ENCODE measurements at regions not wholly inside any gene's neighbourhood (a gene's known extent, or its start where the extent isn't known, plus 50 kb on each side); places are given as distances from the start of the nearest gene placed in this dataset.

DNA sequence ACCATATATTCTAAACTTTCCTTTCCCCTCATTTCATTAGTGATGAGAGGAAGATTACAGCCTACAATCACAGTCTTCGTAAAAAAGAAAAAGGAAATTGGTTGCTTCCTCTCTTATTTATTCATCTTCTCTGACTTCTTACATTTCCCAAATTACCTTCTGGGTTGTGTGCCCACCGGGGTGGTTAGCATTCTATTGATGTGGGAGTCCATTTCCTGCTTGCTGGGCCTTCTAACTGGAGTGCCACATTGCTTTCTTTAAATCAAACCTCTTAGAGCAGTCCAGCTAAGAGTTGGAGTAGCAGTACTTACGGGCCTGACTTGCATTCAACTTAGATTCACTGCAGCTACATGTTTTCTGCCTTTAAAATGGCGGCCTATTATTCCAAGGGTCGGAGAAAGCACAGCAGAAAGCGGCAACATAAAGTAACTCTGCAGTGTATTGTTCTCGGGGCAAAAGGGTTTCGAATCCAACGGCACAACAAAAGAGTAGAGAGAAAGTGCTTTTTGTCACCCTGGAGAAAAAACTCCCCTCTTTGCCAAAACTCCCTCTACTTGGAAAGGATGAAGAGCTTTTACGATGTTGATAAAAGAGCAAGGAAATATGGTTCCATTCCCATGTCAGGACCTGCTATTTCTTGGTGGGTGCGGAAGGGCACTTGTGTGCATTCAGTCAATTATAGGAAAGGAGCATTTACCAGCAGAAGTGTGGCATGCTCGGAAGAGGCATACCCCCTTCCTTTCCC, 110.6 kb upstream of the DLX2 start:
- ChIA-PET POLR2A (no interaction called here), CTCF (interaction anchor here (0.7 kb wide), 1 partner anchor 49 kb away, joined by 3 read pairs; no protein-coding TSS in a partner anchor)
- no peak overlapping the region for H3K9ac ChIP-seq
- H3K27me3 ChIP-seq (ENCODE audit: insufficient read depth): no peaks in the 10 kb centered on the region
- H3K9me2 ChIP-seq: no peaks in the 10 kb centered on the region
- H3K27ac ChIP-seq (ENCODE audit: low read depth in 2 of 2, low read length in 1 of 2): no peak overlapping the region; a peak in 1 of 4 replicates
- H2AFZ ChIP-seq (ENCODE audit: low read depth): no peak overlapping the region; the same call in 1 of the 2 replicates
- H3K36me3 ChIP-seq (replicated peaks in 1 of 2; ENCODE audit: control insufficient read depth in 1 of 2, insufficient read depth in 2 of 2, low read length in 1 of 2): no peaks in the 10 kb centered on the region
- no peaks in the 10 kb centered on the region for H4K20me1 ChIP-seq (ENCODE audit: insufficient read depth)
- no peaks in the 10 kb centered on the region for H3K9me3 ChIP-seq
- peaks cover 0 to 3% of the 10 kb centered on the region in 2 experiments; a peak in 1 of 4 replicates for H3K4me1 ChIP-seq (ENCODE audit: control insufficient read depth in 1 of 2, insufficient read depth in 2 of 2, low read depth in 1 of 2, low read length in 1 of 2)
- no peaks in the 10 kb centered on the region for H3F3A ChIP-seq (replicated peaks; ENCODE audit: insufficient read depth)
- no peak for TF ChIP-seq SIN3A (IDR thresholded peaks at IDR 0.05; ENCODE audit: borderline replicate concordance, low read depth, low read length)
- no peak for TF ChIP-seq NFIC (IDR thresholded peaks at IDR 0.05; ENCODE audit: borderline replicate concordance)
- no peak for TF ChIP-seq RCOR1 (IDR thresholded peaks at IDR 0.05; ENCODE audit: low read length)
- no peak for TF ChIP-seq NRF1 (IDR thresholded peaks at IDR 0.05; ENCODE audit: low read depth, low read length)
- no peak for TF ChIP-seq MEF2A (IDR thresholded peaks at IDR 0.05; ENCODE audit: borderline replicate concordance, low read depth)
- TF ChIP-seq ELF1 (IDR thresholded peaks at IDR 0.05): no peak
- TF ChIP-seq POLR2AphosphoS5 (IDR thresholded peaks at IDR 0.05; ENCODE audit: low read depth, low read length): no peak
- TF ChIP-seq, protein P1, sequence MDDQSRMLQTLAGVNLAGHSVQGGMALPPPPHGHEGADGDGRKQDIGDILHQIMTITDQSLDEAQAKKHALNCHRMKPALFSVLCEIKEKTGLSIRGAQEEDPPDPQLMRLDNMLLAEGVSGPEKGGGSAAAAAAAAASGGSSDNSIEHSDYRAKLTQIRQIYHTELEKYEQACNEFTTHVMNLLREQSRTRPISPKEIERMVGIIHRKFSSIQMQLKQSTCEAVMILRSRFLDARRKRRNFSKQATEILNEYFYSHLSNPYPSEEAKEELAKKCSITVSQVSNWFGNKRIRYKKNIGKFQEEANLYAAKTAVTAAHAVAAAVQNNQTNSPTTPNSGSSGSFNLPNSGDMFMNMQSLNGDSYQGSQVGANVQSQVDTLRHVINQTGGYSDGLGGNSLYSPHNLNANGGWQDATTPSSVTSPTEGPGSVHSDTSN (IDR thresholded peaks at IDR 0.05): no peak
- no peak for TF ChIP-seq USF2 (IDR thresholded peaks at IDR 0.05; ENCODE audit: borderline replicate concordance, low read depth, low read length)
- no peak for TF ChIP-seq CTCF (IDR thresholded peaks at IDR 0.05)
- TF ChIP-seq MAX (IDR thresholded peaks at IDR 0.05; ENCODE audit: low read depth): no peak
- no peak for TF ChIP-seq TAF1 (IDR thresholded peaks at IDR 0.05; ENCODE audit: borderline replicate concordance, low read depth, low read length)
- no peak for TF ChIP-seq FOXM1 (IDR thresholded peaks at IDR 0.05; ENCODE audit: low read depth)
- TF ChIP-seq IRF3 (IDR thresholded peaks at IDR 0.05; ENCODE audit: low read depth, low read length): no peak
- TF ChIP-seq YY1 (IDR thresholded peaks at IDR 0.05; ENCODE audit: low read depth): no peak
- no peak for TF ChIP-seq GABPA (IDR thresholded peaks at IDR 0.05; ENCODE audit: low read depth)
- TF ChIP-seq CHD2 (IDR thresholded peaks at IDR 0.05; ENCODE audit: low read length, partially characterized antibody): no peak
- no peak for DNase-seq
- H3K79me2 ChIP-seq (ENCODE audit: insufficient read depth): no peaks in the 10 kb centered on the region
- 80% methylated on average over 12 of the region's 12 CpGs for WGBS (ENCODE audit: low lambda C conversion rate)
- no peak overlapping the region for H3K4me3 ChIP-seq (ENCODE audit: low read depth in 2 of 2, low read length in 1 of 2)
- no peak overlapping the region for H3K4me2 ChIP-seq
